SK-N-SH (cell line): ENCODE measurements at regions not wholly inside any gene's neighbourhood (a gene's known extent, or its start where the extent isn't known, plus 50 kb on each side); places are given as distances from the start of the nearest gene placed in this dataset.

Experiments used
- CTCF ChIA-PET: fragments of 300-600, 350-600 bp; formaldehyde crosslinking; extraction: SDS; loops from one replicate; lab custom pipeline; 2021; lab: Yijun Ruan, JAX
- POLR2A ChIA-PET: fragments of 350-600 bp; sonication (Branson Sonifier 250); formaldehyde crosslinking; extraction: SDS; loops from one replicate; lab custom pipeline; 2020; ENCODE audit warnings: antibody characterized with exemption, inconsistent platforms; lab: Yijun Ruan, JAX
- DNase-seq: peaks from one replicate; pipeline ENCODE4 v3.0.0; 2012
- H2AFZ ChIP-seq: fragments of 200-600 bp; sonication (generic); 2 replicates; pipeline ENCODE4 v1.8.1; 2016; ENCODE audit warnings: antibody characterized with exemption, mild to moderate bottlenecking, low read depth
- H3F3A ChIP-seq: fragments of 200-600 bp; sonication (generic); replicated peaks from 2 replicates; pipeline ENCODE3; 2016; ENCODE audit warnings: antibody characterized with exemption, mild to moderate bottlenecking; ENCODE audit not compliant: insufficient read depth
- H3K27ac ChIP-seq, 2 experiments: fragments of 200-500 bp in 1 of 2; fragments of 200-600 bp in 1 of 2; sonication (Bioruptor generic) in 1 of 2; sonication (generic), shearing (Covaris generic) in 1 of 2; 2 replicates each; pipeline versions ENCODE4 v1.5.1 to v1.6.1; 2014 to 2016; ENCODE audit warnings: low read depth in 2 of 2, inconsistent platforms in 1 of 2, low read length in 1 of 2, mild to moderate bottlenecking in 1 of 2, mixed read lengths in 1 of 2
- H3K27me3 ChIP-seq: fragments of 200-600 bp; sonication (generic), shearing (Covaris generic); 2 replicates; pipeline ENCODE4 v1.6.1; 2016; ENCODE audit warnings: mixed run types; ENCODE audit not compliant: insufficient read depth
- H3K36me3 ChIP-seq, 2 experiments: fragments of 200-500 bp in 1 of 2; fragments of 200-600 bp in 1 of 2; sonication (Bioruptor generic) in 1 of 2; sonication (generic) in 1 of 2; replicated peaks in 1 of 2; 2 replicates each; pipeline versions ENCODE3 to v1.5.1; 2014 to 2016; ENCODE audit warnings: low read length in 1 of 2, mild to moderate bottlenecking in 1 of 2; ENCODE audit not compliant: insufficient read depth in 2 of 2, control insufficient read depth in 1 of 2
- H3K4me1 ChIP-seq, 2 experiments: fragments of 200-500 bp in 1 of 2; fragments of 200-600 bp in 1 of 2; sonication (Bioruptor generic) in 1 of 2; sonication (generic), shearing (Covaris generic) in 1 of 2; 2 replicates each; pipeline versions ENCODE4 v1.5.1 to v1.6.1; 2014 to 2016; ENCODE audit warnings: low read depth in 1 of 2, low read length in 1 of 2, mixed run types in 1 of 2; ENCODE audit not compliant: insufficient read depth in 2 of 2, control insufficient read depth in 1 of 2
- H3K4me2 ChIP-seq: fragments of 200-600 bp; sonication (generic), shearing (Covaris generic); 2 replicates; pipeline ENCODE4 v1.6.1; 2017; ENCODE audit warnings: mixed run types
- H3K4me3 ChIP-seq, 2 experiments: fragments of 200-500 bp in 1 of 2; fragments of 200-600 bp in 1 of 2; sonication (Bioruptor generic) in 1 of 2; sonication (generic), shearing (Covaris generic) in 1 of 2; 2 replicates each; pipeline versions ENCODE4 v1.5.1 to v1.8.1; 2014 to 2016; ENCODE audit warnings: low read depth in 2 of 2, inconsistent platforms in 1 of 2, low read length in 1 of 2, mild to moderate bottlenecking in 1 of 2, mixed read lengths in 1 of 2, moderate library complexity in 1 of 2
- H3K79me2 ChIP-seq: fragments of 200-600 bp; sonication (generic); 2 replicates; pipeline ENCODE4 v1.8.1; 2017; ENCODE audit warnings: mild to moderate bottlenecking; ENCODE audit not compliant: insufficient read depth
- H3K9ac ChIP-seq: fragments of 200-600 bp; sonication (generic); 2 replicates; pipeline ENCODE4 v1.6.1; 2017; ENCODE audit warnings: mixed run types
- H3K9me2 ChIP-seq: fragments of 200-600 bp; sonication (generic); 2 replicates; pipeline ENCODE4 v1.6.1; 2017; ENCODE audit warnings: mixed run types
- H3K9me3 ChIP-seq: fragments of 200-600 bp; sonication (generic); 2 replicates; pipeline ENCODE4 v1.6.1; 2017; ENCODE audit warnings: mixed run types, mild to moderate bottlenecking, moderate library complexity
- H4K20me1 ChIP-seq: fragments of 200-600 bp; sonication (generic); 2 replicates; pipeline ENCODE4 v1.6.1; 2017; ENCODE audit warnings: mild to moderate bottlenecking, mixed run types; ENCODE audit not compliant: insufficient read depth
- CHD2 ChIP-seq: fragments of 150-350 bp; IDR thresholded peaks from 2 replicates; pipeline ENCODE4 v1.6.1; 2018; ENCODE audit warnings: low read length; ENCODE audit not compliant: partially characterized antibody
- EP300 ChIP-seq, 2 experiments: IDR thresholded peaks; 2 replicates each; pipeline versions ENCODE4 v1.4.0 to v1.6.1; 2012; ENCODE audit warnings: borderline replicate concordance in 1 of 2, low read depth in 1 of 2, low read length in 1 of 2
- EZH2phosphoT487 ChIP-seq: fragments of 200-600 bp; sonication (generic); IDR thresholded peaks from 2 replicates; pipeline ENCODE4 v1.6.1; 2017; ENCODE audit warnings: low read depth, mixed run types, mild to moderate bottlenecking, antibody characterized with exemption, moderate library complexity, borderline replicate concordance
- FOXJ3 ChIP-seq: sonication (generic); formaldehyde crosslinking; IDR thresholded peaks from 2 replicates; pipeline ENCODE4 v1.5.1; 2020; ENCODE audit warnings: mild to moderate bottlenecking, missing genetic modification reagents
- MEF2A ChIP-seq: IDR thresholded peaks from 2 replicates; pipeline ENCODE4 v1.4.0; 2012; ENCODE audit warnings: low read depth, borderline replicate concordance
- NRF1 ChIP-seq: IDR thresholded peaks from 2 replicates; pipeline ENCODE4 v1.6.1; 2012; ENCODE audit warnings: low read depth, mild to moderate bottlenecking, low read length
- PBX3 ChIP-seq: IDR thresholded peaks from 2 replicates; pipeline ENCODE4; 2012
- POLR2AphosphoS5 ChIP-seq: IDR thresholded peaks from 2 replicates; pipeline ENCODE4 v1.6.1; 2012; ENCODE audit warnings: low read depth, low read length
- RCOR1 ChIP-seq: fragments of 150-350 bp; IDR thresholded peaks from 2 replicates; pipeline ENCODE4 v1.6.1; 2017; ENCODE audit warnings: antibody characterized with exemption, low read length
- RFX5 ChIP-seq: IDR thresholded peaks from 2 replicates; pipeline ENCODE4 v1.6.1; 2012; ENCODE audit warnings: mild to moderate bottlenecking, improper control_type of control experiment, low read length
- TAF1 ChIP-seq: IDR thresholded peaks from 2 replicates; pipeline ENCODE4 v1.6.1; 2012; ENCODE audit warnings: low read depth, mild to moderate bottlenecking, low read length, moderate library complexity, borderline replicate concordance
- TEAD4 ChIP-seq: IDR thresholded peaks from 2 replicates; pipeline ENCODE4 v1.4.0; 2012; ENCODE audit warnings: mild to moderate bottlenecking, borderline replicate concordance; ENCODE audit not compliant: insufficient read depth
- USF1 ChIP-seq: IDR thresholded peaks from 2 replicates; pipeline ENCODE4 v1.4.0; 2012; ENCODE audit warnings: low read depth, borderline replicate concordance
- YY1 ChIP-seq: IDR thresholded peaks from 2 replicates; pipeline ENCODE4 v1.4.0; 2012; ENCODE audit warnings: low read depth, mild to moderate bottlenecking
- WGBS: methylation state at CpG from one replicate; pipeline ENCODE4 v1.1.6; 2017; ENCODE audit warnings: low lambda C conversion rate; 5-methylcytosine and 5-hydroxymethylcytosine counted together
- TF ChIP-seq, protein P1 (sequence below): IDR thresholded peaks from 2 replicates; pipeline ENCODE4 v1.6.1; 2012; ENCODE audit warnings: mild to moderate bottlenecking, low read depth, low read length, moderate library complexity

DNA sequence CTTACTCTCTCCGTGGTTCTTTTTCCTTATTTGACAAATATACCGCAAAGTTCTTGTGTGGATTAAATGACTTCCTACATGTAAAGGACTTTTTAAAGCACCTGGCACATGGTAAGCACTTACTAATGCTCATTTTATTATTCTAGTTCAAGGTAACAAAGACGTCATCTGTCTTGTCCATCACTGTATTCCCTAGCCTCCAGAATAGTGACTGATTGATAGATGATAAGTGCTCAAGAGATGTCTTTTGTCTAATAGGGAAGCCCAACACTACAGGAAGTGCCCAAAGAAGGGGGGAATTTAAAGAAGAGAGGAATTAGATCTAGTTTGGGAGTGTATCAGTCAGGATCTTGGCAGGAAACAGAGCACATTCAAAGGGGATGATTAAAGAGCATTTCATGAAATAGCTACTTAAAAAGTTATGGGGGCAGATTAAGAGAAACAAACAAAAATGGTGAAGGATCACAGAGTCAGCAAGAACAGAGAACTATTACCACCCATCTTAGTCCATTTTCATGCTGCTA is 151.9 kb downstream of the GXYLT1 start:
- Histone ChIP-seq H3K36me3 (no peaks in the 10 kb centered on the region), H3K4me2 (no peak overlapping the region), H3K9ac (no peak overlapping the region), H3K79me2 (no peaks in the 10 kb centered on the region), H2AFZ (no peak overlapping the region), H3K27me3 (no peaks in the 10 kb centered on the region), H3K4me3 (no peak overlapping the region), H4K20me1 (no peaks in the 10 kb centered on the region), H3F3A (no peaks in the 10 kb centered on the region), H3K4me1 (no peaks in the 10 kb centered on the region), H3K9me2 (no peaks in the 10 kb centered on the region), H3K9me3 (no peaks in the 10 kb centered on the region), H3K27ac (no peak overlapping the region)
- POLR2A ChIA-PET, result no interaction called here
- TF ChIP-seq EZH2phosphoT487 (no peak), TEAD4 (no peak), CHD2 (no peak), PBX3 (no peak), MEF2A (no peak), RCOR1 (no peak), RFX5 (no peak), FOXJ3 (CRISPR knock-in tag) (no peak), POLR2AphosphoS5 (no peak), NRF1 (no peak), TAF1 (no peak), EP300 (IDR thresholded peaks at IDR 0.05; ENCODE audit: borderline replicate concordance in 1 of 2, low read depth in 1 of 2, low read length in 1 of 2) (no peak), YY1 (no peak), USF1 (no peak)
- TF ChIP-seq, protein P1, sequence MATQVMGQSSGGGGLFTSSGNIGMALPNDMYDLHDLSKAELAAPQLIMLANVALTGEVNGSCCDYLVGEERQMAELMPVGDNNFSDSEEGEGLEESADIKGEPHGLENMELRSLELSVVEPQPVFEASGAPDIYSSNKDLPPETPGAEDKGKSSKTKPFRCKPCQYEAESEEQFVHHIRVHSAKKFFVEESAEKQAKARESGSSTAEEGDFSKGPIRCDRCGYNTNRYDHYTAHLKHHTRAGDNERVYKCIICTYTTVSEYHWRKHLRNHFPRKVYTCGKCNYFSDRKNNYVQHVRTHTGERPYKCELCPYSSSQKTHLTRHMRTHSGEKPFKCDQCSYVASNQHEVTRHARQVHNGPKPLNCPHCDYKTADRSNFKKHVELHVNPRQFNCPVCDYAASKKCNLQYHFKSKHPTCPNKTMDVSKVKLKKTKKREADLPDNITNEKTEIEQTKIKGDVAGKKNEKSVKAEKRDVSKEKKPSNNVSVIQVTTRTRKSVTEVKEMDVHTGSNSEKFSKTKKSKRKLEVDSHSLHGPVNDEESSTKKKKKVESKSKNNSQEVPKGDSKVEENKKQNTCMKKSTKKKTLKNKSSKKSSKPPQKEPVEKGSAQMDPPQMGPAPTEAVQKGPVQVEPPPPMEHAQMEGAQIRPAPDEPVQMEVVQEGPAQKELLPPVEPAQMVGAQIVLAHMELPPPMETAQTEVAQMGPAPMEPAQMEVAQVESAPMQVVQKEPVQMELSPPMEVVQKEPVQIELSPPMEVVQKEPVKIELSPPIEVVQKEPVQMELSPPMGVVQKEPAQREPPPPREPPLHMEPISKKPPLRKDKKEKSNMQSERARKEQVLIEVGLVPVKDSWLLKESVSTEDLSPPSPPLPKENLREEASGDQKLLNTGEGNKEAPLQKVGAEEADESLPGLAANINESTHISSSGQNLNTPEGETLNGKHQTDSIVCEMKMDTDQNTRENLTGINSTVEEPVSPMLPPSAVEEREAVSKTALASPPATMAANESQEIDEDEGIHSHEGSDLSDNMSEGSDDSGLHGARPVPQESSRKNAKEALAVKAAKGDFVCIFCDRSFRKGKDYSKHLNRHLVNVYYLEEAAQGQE, result no peak
- no peak for DNase-seq
- CTCF ChIA-PET, result interaction anchor here (1.4 kb wide), 1 partner anchor 32 kb away, joined by 7 read pairs; no protein-coding TSS in a partner anchor
- WGBS, result 83% methylated on average over 3 of the region's 3 CpGs
